ENCODE measurements at regions not wholly inside any gene's neighbourhood (a gene's known extent, or its start where the extent isn't known, plus 50 kb on each side); places are given as distances from the start of the nearest gene placed in this dataset.

GRCh38 chr2:44109166-44109565 is 59.5 kb upstream of the PPM1B start:
- DNase-seq (ENCODE audit: low read depth): no peak
- TF ChIP-seq, protein P1, sequence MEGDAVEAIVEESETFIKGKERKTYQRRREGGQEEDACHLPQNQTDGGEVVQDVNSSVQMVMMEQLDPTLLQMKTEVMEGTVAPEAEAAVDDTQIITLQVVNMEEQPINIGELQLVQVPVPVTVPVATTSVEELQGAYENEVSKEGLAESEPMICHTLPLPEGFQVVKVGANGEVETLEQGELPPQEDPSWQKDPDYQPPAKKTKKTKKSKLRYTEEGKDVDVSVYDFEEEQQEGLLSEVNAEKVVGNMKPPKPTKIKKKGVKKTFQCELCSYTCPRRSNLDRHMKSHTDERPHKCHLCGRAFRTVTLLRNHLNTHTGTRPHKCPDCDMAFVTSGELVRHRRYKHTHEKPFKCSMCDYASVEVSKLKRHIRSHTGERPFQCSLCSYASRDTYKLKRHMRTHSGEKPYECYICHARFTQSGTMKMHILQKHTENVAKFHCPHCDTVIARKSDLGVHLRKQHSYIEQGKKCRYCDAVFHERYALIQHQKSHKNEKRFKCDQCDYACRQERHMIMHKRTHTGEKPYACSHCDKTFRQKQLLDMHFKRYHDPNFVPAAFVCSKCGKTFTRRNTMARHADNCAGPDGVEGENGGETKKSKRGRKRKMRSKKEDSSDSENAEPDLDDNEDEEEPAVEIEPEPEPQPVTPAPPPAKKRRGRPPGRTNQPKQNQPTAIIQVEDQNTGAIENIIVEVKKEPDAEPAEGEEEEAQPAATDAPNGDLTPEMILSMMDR (conservative IDR thresholded peaks at IDR 0.05; ENCODE audit: low read depth, low read length): no peak
- H3K4me3 ChIP-seq (ENCODE audit: low read depth, low read length): no peak overlapping the region

GRCh38 chr2:44110444-44110843 is 58.2 kb upstream of the PPM1B start:
- TF ChIP-seq, protein P1 (conservative IDR thresholded peaks at IDR 0.05; ENCODE audit: low read depth, low read length): no peak
- H3K4me3 ChIP-seq (ENCODE audit: low read depth, low read length): no peak overlapping the region
- no peak for DNase-seq (ENCODE audit: low read depth)

DNA sequence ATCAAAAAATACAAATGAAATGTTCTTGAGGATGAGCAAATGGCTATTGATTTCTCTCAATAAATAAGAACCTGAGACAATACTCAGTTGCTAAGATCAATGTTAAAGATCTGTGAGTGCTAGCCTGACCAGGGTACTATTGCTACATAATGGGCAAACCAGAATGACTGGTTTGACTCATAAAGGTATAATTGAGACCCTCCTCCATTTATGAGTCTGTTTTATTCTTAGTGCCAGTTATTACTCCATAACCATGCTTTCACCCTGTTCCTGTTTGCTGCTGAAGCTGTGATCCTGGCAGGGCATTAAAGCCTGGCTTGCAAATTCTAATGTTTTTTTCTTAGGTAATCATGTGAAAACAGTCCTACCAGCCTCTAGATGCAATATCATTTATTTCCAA is 56.6 kb upstream of the PPM1B start:
- H3K4me3 ChIP-seq (ENCODE audit: low read depth, low read length): no peak overlapping the region
- TF ChIP-seq, protein P1 (conservative IDR thresholded peaks at IDR 0.05; ENCODE audit: low read depth, low read length): no peak
- DNase-seq (ENCODE audit: low read depth): no peak

DNA sequence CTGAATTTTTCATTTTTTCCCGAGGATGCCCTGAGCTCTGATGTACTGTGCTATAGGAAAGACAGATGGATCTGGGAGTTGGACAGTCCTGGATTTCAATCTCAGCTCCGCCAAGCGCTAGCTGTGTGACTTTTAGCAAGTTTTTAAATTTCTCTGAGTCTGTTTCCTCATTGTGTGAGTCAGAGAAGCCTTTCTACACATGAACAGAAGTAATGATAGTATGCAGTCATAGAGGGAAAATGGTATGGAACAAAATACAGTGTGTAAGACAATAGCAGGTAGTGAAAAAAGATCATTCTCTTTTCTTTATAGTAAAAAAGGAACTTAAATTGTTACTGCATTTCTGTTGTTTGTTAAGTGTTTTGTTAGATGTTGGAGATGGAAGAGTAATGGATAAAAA is 52.4 kb upstream of the PPM1B start:
- DNase-seq (ENCODE audit: low read depth): no peak
- H3K4me3 ChIP-seq (ENCODE audit: low read depth, low read length): no peak overlapping the region
- TF ChIP-seq, protein P1 (conservative IDR thresholded peaks at IDR 0.05; ENCODE audit: low read depth, low read length): no peak

DNA sequence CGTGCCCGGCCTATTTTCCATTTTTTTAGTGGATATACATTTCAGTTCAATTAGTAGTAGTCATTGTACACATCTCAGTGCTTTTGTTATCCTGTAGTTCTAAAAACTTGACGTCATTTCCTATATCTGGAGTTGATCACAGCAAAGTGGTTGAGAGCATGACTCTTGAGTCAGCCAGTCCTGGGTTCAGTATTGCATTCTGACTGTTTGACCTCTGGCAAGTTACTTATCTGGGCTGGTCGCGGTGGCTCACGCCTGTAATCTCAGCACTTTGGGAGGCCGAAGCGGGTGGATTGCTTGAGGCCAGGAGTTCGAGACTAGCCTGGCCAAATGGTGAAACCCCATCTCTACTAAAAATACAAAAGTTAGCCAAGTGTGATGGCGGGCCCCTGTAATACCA is 50.4 kb upstream of the PPM1B start:
- TF ChIP-seq, protein P1 (conservative IDR thresholded peaks at IDR 0.05; ENCODE audit: low read depth, low read length): no peak
- DNase-seq (ENCODE audit: low read depth): no peak
- H3K4me3 ChIP-seq (ENCODE audit: low read depth, low read length): no peak overlapping the region
